Fibroblast of lung (primary cell): ENCODE measurements at regions not wholly inside any gene's neighbourhood (a gene's known extent, or its start where the extent isn't known, plus 50 kb on each side); places are given as distances from the start of the nearest gene placed in this dataset.

Experiments
- CTCF ChIP-seq, 2 donors: IDR thresholded peaks in 1 of 2; conservative IDR thresholded peaks in 1 of 2; 1 replicate in 1 of 2; 2 replicates in 1 of 2; pipeline ENCODE4 v1.5.1; 2011 to 2012; ENCODE audit warnings: low read length in 2 of 2, control low read depth in 1 of 2, inconsistent platforms in 1 of 2, low read depth in 1 of 2, mild to moderate bottlenecking in 1 of 2
- EZH2 ChIP-seq: IDR thresholded peaks from 2 replicates; pipeline ENCODE4 v1.5.1; 2012; ENCODE audit warnings: low read length, control low read depth, mild to moderate bottlenecking; ENCODE audit errors: missing control alignments

- no peak for TF ChIP-seq CTCF (conservative IDR thresholded peaks at IDR 0.05 in 1 of 2, IDR thresholded peaks at IDR 0.05 in 1 of 2; ENCODE audit: low read depth in 1 of 2, low read length in 2 of 2)
- no peak for TF ChIP-seq EZH2
Measured at GRCh38 chr15:94075349-94075748, 156.0 kb upstream of the MCTP2 start.
